Adrenal gland (tissue), 9 donors: ENCODE measurements at regions not wholly inside any gene's neighbourhood (a gene's known extent, or its start where the extent isn't known, plus 50 kb on each side); places are given as distances from the start of the nearest gene placed in this dataset.

ENCODE experiments used
- DNase-seq, 7 donors: peaks; one replicate each; pipeline ENCODE4 v3.0.0-alpha.2; 2019 to 2020
- H3K27ac ChIP-seq, 5 donors: fragments of 200-600 bp; sonication (generic) in 4 of 5; 1 replicate in 3 of 5; 2 replicates in 2 of 5; pipeline versions ENCODE4 v1.5.1 to v1.8.0; 2016 to 2020; ENCODE audit warnings: mild to moderate bottlenecking in 1 of 5
- H3K27me3 ChIP-seq: fragments of 200-600 bp; 2 replicates; pipeline ENCODE4 v1.8.0; 2021
- H3K36me3 ChIP-seq, 2 donors: fragments of 200-600 bp; replicated peaks in 1 of 2; 1 replicate in 1 of 2; 2 replicates in 1 of 2; pipeline versions ENCODE4 v1.5.1 to v1.8.0; 2018 to 2022
- H3K4me1 ChIP-seq, 2 donors: fragments of 200-600 bp; replicated peaks in 1 of 2; 1 replicate in 1 of 2; 2 replicates in 1 of 2; pipeline versions ENCODE4 v1.5.1 to v1.8.0; 2018 to 2021
- H3K4me3 ChIP-seq, 4 donors: fragments of 200-600 bp; sonication (generic) in 3 of 4; one replicate each; pipeline ENCODE4 v1.5.1; 2016 to 2018
- H3K9me3 ChIP-seq, 3 donors: fragments of 200-600 bp; sonication (generic) in 1 of 3; replicated peaks in 1 of 3; 1 replicate in 2 of 3; 2 replicates in 1 of 3; pipeline versions ENCODE4 v1.5.1 to v1.8.0; 2016 to 2021
- CTCF ChIP-seq, 6 experiments: fragments of 450-650 bp in 4 of 6; fragments of 200-600 bp in 2 of 6; sonication (generic) in 1 of 6; IDR thresholded peaks; 1 replicate in 5 of 6; 2 replicates in 1 of 6; pipeline versions ENCODE4 v1.5.1 to v1.8.0; 2016 to 2021; ENCODE audit warnings: antibody characterized with exemption in 6 of 6, mild to moderate bottlenecking in 2 of 6, moderate library complexity in 1 of 6
- POLR2A ChIP-seq, 2 donors: fragments of 450-650 bp; IDR thresholded peaks; one replicate each; pipeline ENCODE4 v1.6.1; 2017; ENCODE audit warnings: antibody characterized with exemption in 2 of 2, mild to moderate bottlenecking in 2 of 2, moderate library complexity in 1 of 2
- WGBS, 4 donors: extraction: QIAGEN DNeasy Blood & Tissue Kit in 2 of 4; methylation state at CpG; one replicate each; pipeline versions ENCODE4 v1.1.5 to v1.1.7; 2013 to 2017; 5-methylcytosine and 5-hydroxymethylcytosine counted together
- intact Hi-C, 2 donors: fragments of 100-400 bp; cut with DNase I; formaldehyde crosslinking; loops; one replicate each; pipeline versions ENCODE4 v1.14.1 to v1.15.0; 2022 to 2023
- donor health status: healthy with polysubstance abuse.
- donor health status: Bipolar disorder and iron deficiency.
- donor health status: DM: yes; HTN: yes; CAD: no.
- donor health status: DM: no; HTN: no; CAD: no.
- donor health status: DM: no; HTN: no; CAD: no.

DNA sequence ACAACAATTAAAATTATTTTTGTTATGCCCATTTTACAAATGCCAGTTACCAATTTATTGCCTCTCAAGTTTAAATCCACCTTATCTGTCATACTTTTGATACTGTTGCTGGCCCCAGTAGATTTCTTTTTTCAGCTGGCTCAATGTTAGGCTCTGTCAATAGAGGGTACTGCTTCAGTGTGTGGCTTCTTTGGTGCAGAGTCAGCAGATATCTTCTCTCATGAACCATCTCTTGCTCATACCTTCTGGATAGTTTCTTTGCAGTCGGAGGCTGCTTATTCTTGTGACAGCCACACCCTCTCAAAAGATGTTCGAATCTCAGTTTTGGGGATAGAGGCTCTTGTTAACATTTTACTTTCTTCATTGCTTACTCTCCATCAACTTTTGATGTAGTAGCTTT, 849.9 kb upstream of the SEMA6A start:
- H3K4me1 ChIP-seq, result no peaks in the 10 kb centered on the region
- H3K27ac ChIP-seq, result no peak overlapping the region
- no peak for DNase-seq
- H3K36me3 ChIP-seq, result no peaks in the 10 kb centered on the region
- H3K4me3 ChIP-seq, result no peak overlapping the region
- no peak for TF ChIP-seq CTCF (IDR thresholded peaks at IDR 0.05)
- no peak for TF ChIP-seq POLR2A (IDR thresholded peaks at IDR 0.05)
- peaks cover 0 to 6% (median 0%) of the 10 kb centered on the region in 3 donors for H3K9me3 ChIP-seq
- intact Hi-C loops, result no loop called here
- H3K27me3 ChIP-seq, result no peaks in the 10 kb centered on the region
- WGBS, 4 donors, result 81 to 85% (median 83%) methylated on average over 2 of the region's 2 CpGs

DNA sequence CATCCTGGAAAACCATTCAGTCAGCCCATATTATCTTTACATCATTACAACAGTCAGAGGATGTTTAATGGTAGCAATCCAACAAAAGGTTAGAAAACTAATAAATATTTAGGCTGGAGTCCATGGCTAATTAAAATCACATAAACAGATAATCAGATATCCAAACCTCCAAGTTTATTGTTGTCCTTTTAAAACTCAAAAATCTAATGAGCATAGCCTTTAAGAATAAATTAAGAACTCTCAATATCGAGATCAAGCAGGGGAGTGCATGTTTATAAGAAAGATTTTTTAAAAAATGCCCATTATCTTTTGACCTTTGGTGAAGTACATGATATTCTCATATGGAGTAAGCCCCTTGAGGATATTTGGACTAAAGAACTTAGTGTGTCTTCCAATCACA, 842.9 kb upstream of the SEMA6A start:
- intact Hi-C loops, result no loop called here
- WGBS, 4 donors, result 46 to 67% (median 54%) methylated on average over 1 of the region's 1 CpG
- Histone ChIP-seq H3K9me3 (peaks cover 0 to 6% (median 0%) of the 10 kb centered on the region in 3 donors), H3K36me3 (no peaks in the 10 kb centered on the region), H3K27ac (no peak overlapping the region), H3K4me3 (no peak overlapping the region), H3K4me1 (no peaks in the 10 kb centered on the region), H3K27me3 (no peaks in the 10 kb centered on the region)
- DNase-seq, result no peak
- TF ChIP-seq POLR2A (IDR thresholded peaks at IDR 0.05) (no peak), CTCF (IDR thresholded peaks at IDR 0.05) (no peak)

DNA sequence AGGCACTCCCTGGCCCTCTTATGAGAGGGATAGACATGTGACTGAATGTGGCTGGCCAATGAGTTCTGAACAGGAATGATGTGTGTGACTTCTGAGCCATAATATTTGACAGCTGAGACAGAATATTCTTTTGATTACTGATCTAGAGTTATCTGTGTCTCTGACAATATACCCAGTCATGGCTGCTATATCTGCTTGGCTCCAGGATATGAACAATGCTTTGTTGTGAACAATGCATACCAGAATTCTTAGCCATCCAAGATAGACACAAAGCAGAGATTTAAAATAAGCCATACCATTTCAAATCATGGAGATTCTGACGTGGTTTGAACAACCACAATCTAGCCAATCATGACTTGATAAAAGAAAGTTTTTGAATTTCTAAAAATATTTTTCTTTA, 840.3 kb upstream of the SEMA6A start:
- Histone ChIP-seq H3K4me3 (no peak overlapping the region), H3K36me3 (no peaks in the 10 kb centered on the region), H3K27ac (no peak overlapping the region), H3K27me3 (no peaks in the 10 kb centered on the region), H3K9me3 (no peaks in the 10 kb centered on the region), H3K4me1 (no peaks in the 10 kb centered on the region)
- no peak for DNase-seq
- 68 to 80% (median 72%) methylated on average over 1 of the region's 1 CpG for WGBS, 4 donors
- TF ChIP-seq CTCF (IDR thresholded peaks at IDR 0.05), result no peak
- TF ChIP-seq POLR2A (IDR thresholded peaks at IDR 0.05), result no peak
- intact Hi-C loops, result no loop called here

- Histone ChIP-seq H3K4me1 (no peaks in the 10 kb centered on the region), H3K27me3 (no peaks in the 10 kb centered on the region)
- intact Hi-C loops, result no loop called here
Observed at GRCh38 chr5:117411701-117412100, 837.1 kb upstream of the SEMA6A start.

More at GRCh38 chr5:117411701-117412100, 837.1 kb upstream of the SEMA6A start:
- TF ChIP-seq POLR2A (IDR thresholded peaks at IDR 0.05), result no peak
- TF ChIP-seq CTCF (IDR thresholded peaks at IDR 0.05), result no peak
- no peak for DNase-seq
- Histone ChIP-seq H3K4me3 (no peak overlapping the region), H3K27ac (no peak overlapping the region), H3K36me3 (no peaks in the 10 kb centered on the region), H3K9me3 (no peaks in the 10 kb centered on the region)
